ENCODE measurements at regions not wholly inside any gene's neighbourhood (a gene's known extent, or its start where the extent isn't known, plus 50 kb on each side); places are given as distances from the start of the nearest gene placed in this dataset.

GRCh38 chr20:53801609-53802370 lies 208.2 kb upstream of the ZNF217 start:
- no peaks in the 10 kb centered on the region for H3K79me2 ChIP-seq (ENCODE audit: control insufficient read depth, low read length)
- no peak overlapping the region for H3K27ac ChIP-seq (ENCODE audit: low read depth, low read length)
- no peak overlapping the region for H3K4me3 ChIP-seq (ENCODE audit: low read length)
- H3K27me3 ChIP-seq (ENCODE audit: control insufficient read depth, low read length), result no peaks in the 10 kb centered on the region
- H3K9me3 ChIP-seq (ENCODE audit: control insufficient read depth, insufficient read depth, low read length), result no peaks in the 10 kb centered on the region
- no peaks in the 10 kb centered on the region for H4K20me1 ChIP-seq (ENCODE audit: control insufficient read depth, insufficient read depth, low read depth, low read length)
- TF ChIP-seq EZH2phosphoT487 (IDR thresholded peaks at IDR 0.05; ENCODE audit: borderline replicate concordance, low read length) (no peak), CTCF (IDR thresholded peaks at IDR 0.05; ENCODE audit: low read depth, low read length, poor library complexity, severe bottlenecking) (no peak)
- H3K9me2 ChIP-seq (replicated peaks; ENCODE audit: control insufficient read depth, low read length), result no peaks in the 10 kb centered on the region
- H3F3A ChIP-seq (ENCODE audit: control insufficient read depth, insufficient read depth), result no peaks in the 10 kb centered on the region
- H3K4me1 ChIP-seq (ENCODE audit: control insufficient read depth, low read length), result no peaks in the 10 kb centered on the region
- H3K4me2 ChIP-seq (ENCODE audit: low read length), result no peak overlapping the region
- no peaks in the 10 kb centered on the region for H3K36me3 ChIP-seq (ENCODE audit: control insufficient read depth, low read length)

GRCh38 chr20:53800883-53801604 lies 207.4 kb upstream of the ZNF217 start:
- H3K36me3 ChIP-seq (ENCODE audit: control insufficient read depth, low read length), result no peaks in the 10 kb centered on the region
- H3K9me3 ChIP-seq (ENCODE audit: control insufficient read depth, insufficient read depth, low read length), result no peaks in the 10 kb centered on the region
- H3F3A ChIP-seq (ENCODE audit: control insufficient read depth, insufficient read depth), result no peaks in the 10 kb centered on the region
- H4K20me1 ChIP-seq (ENCODE audit: control insufficient read depth, insufficient read depth, low read depth, low read length), result no peaks in the 10 kb centered on the region
- no peak for TF ChIP-seq EZH2phosphoT487 (IDR thresholded peaks at IDR 0.05; ENCODE audit: borderline replicate concordance, low read length)
- H3K4me3 ChIP-seq (ENCODE audit: low read length), result no peak overlapping the region
- no peaks in the 10 kb centered on the region for H3K4me1 ChIP-seq (ENCODE audit: control insufficient read depth, low read length)
- H3K4me2 ChIP-seq (ENCODE audit: low read length), result no peak overlapping the region
- H3K9me2 ChIP-seq (replicated peaks; ENCODE audit: control insufficient read depth, low read length), result no peaks in the 10 kb centered on the region
- H3K79me2 ChIP-seq (ENCODE audit: control insufficient read depth, low read length), result no peaks in the 10 kb centered on the region
- H3K27me3 ChIP-seq (ENCODE audit: control insufficient read depth, low read length), result no peaks in the 10 kb centered on the region
- H3K27ac ChIP-seq (ENCODE audit: low read depth, low read length), result no peak overlapping the region

- Histone ChIP-seq H3K4me3 (ENCODE audit: low read length) (no peak overlapping the region), H3K9me2 (replicated peaks; ENCODE audit: control insufficient read depth, low read length) (no peaks in the 10 kb centered on the region), H3F3A (ENCODE audit: control insufficient read depth, insufficient read depth) (no peaks in the 10 kb centered on the region), H3K27me3 (ENCODE audit: control insufficient read depth, low read length) (no peaks in the 10 kb centered on the region), H4K20me1 (ENCODE audit: control insufficient read depth, insufficient read depth, low read depth, low read length) (no peaks in the 10 kb centered on the region), H3K9me3 (ENCODE audit: control insufficient read depth, insufficient read depth, low read length) (no peaks in the 10 kb centered on the region), H3K36me3 (ENCODE audit: control insufficient read depth, low read length) (no peaks in the 10 kb centered on the region), H3K79me2 (ENCODE audit: control insufficient read depth, low read length) (no peaks in the 10 kb centered on the region), H3K27ac (ENCODE audit: low read depth, low read length) (no peak overlapping the region), H3K4me2 (ENCODE audit: low read length) (no peak overlapping the region), H3K4me1 (ENCODE audit: control insufficient read depth, low read length) (no peaks in the 10 kb centered on the region)
- TF ChIP-seq CTCF (IDR thresholded peaks at IDR 0.05; ENCODE audit: low read depth, low read length, poor library complexity, severe bottlenecking), result no peak
- no peak for TF ChIP-seq EZH2phosphoT487 (IDR thresholded peaks at IDR 0.05; ENCODE audit: borderline replicate concordance, low read length)
These were observed 206.8 kb upstream of the ZNF217 start for GRCh38 chr20:53800418-53800817.

GRCh38 chr20:53797085-53797484 lies 203.4 kb upstream of the ZNF217 start:
- no peaks in the 10 kb centered on the region for H3K9me3 ChIP-seq (ENCODE audit: control insufficient read depth, insufficient read depth, low read length)
- H3K4me3 ChIP-seq (ENCODE audit: low read length), result no peak overlapping the region
- no peaks in the 10 kb centered on the region for H3K79me2 ChIP-seq (ENCODE audit: control insufficient read depth, low read length)
- no peaks in the 10 kb centered on the region for H3K36me3 ChIP-seq (ENCODE audit: control insufficient read depth, low read length)
- H4K20me1 ChIP-seq (ENCODE audit: control insufficient read depth, insufficient read depth, low read depth, low read length), result no peaks in the 10 kb centered on the region
- no peaks in the 10 kb centered on the region for H3K9me2 ChIP-seq (replicated peaks; ENCODE audit: control insufficient read depth, low read length)
- H3K4me2 ChIP-seq (ENCODE audit: low read length), result no peak overlapping the region
- TF ChIP-seq EZH2phosphoT487 (IDR thresholded peaks at IDR 0.05; ENCODE audit: borderline replicate concordance, low read length) (no peak), CTCF (IDR thresholded peaks at IDR 0.05; ENCODE audit: low read depth, low read length, poor library complexity, severe bottlenecking) (no peak)
- no peaks in the 10 kb centered on the region for H3K4me1 ChIP-seq (ENCODE audit: control insufficient read depth, low read length)
- no peaks in the 10 kb centered on the region for H3K27me3 ChIP-seq (ENCODE audit: control insufficient read depth, low read length)
- no peaks in the 10 kb centered on the region for H3F3A ChIP-seq (ENCODE audit: control insufficient read depth, insufficient read depth)
- H3K27ac ChIP-seq (ENCODE audit: low read depth, low read length), result no peak overlapping the region

Data from DOHH2 (cell line).